Thyroid gland (tissue), 4 donors: ENCODE measurements at regions not wholly inside any gene's neighbourhood (a gene's known extent, or its start where the extent isn't known, plus 50 kb on each side); places are given as distances from the start of the nearest gene placed in this dataset.

Experiments
- POLR2A ChIP-seq, 2 donors: fragments of 450-650 bp; IDR thresholded peaks; one replicate each; pipeline ENCODE4 v1.6.1; 2017; ENCODE audit warnings: antibody characterized with exemption in 2 of 2, mild to moderate bottlenecking in 2 of 2, moderate library complexity in 1 of 2
- TF ChIP-seq, protein P1 (sequence below), 6 experiments: fragments of 200-600 bp in 3 of 6; fragments of 450-650 bp in 3 of 6; sonication (generic) in 3 of 6; IDR thresholded peaks; one replicate each; pipeline ENCODE4 v1.5.1; 2016 to 2019; ENCODE audit warnings: antibody characterized with exemption in 6 of 6, mild to moderate bottlenecking in 2 of 6, inconsistent platforms in 1 of 6, moderate library complexity in 1 of 6

DNA sequence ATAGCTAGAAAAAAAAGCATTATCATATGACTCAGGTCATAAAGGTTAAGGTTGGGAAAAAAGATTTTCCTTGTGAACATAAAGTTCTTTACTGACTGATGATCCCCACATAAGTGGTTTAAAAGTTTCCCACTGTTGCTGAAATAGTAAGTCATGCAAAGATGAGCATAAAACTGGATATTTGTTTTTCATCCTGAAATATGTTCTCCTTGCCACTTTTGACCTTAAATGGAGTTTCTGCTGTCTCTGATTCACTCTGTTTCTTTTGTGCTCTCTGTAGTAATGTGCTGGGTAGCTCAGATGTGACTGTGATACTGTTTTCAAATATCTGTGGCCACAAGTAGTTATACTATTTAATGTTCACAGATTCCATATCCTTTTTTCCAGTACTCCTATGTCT lies 162.5 kb upstream of the GAS1 start:
- TF ChIP-seq, protein P1, sequence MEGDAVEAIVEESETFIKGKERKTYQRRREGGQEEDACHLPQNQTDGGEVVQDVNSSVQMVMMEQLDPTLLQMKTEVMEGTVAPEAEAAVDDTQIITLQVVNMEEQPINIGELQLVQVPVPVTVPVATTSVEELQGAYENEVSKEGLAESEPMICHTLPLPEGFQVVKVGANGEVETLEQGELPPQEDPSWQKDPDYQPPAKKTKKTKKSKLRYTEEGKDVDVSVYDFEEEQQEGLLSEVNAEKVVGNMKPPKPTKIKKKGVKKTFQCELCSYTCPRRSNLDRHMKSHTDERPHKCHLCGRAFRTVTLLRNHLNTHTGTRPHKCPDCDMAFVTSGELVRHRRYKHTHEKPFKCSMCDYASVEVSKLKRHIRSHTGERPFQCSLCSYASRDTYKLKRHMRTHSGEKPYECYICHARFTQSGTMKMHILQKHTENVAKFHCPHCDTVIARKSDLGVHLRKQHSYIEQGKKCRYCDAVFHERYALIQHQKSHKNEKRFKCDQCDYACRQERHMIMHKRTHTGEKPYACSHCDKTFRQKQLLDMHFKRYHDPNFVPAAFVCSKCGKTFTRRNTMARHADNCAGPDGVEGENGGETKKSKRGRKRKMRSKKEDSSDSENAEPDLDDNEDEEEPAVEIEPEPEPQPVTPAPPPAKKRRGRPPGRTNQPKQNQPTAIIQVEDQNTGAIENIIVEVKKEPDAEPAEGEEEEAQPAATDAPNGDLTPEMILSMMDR (IDR thresholded peaks at IDR 0.05), result no peak
- TF ChIP-seq POLR2A (IDR thresholded peaks at IDR 0.05), result no peak
